ENCODE measurements at regions not wholly inside any gene's neighbourhood (a gene's known extent, or its start where the extent isn't known, plus 50 kb on each side); places are given as distances from the start of the nearest gene placed in this dataset.

DNA sequence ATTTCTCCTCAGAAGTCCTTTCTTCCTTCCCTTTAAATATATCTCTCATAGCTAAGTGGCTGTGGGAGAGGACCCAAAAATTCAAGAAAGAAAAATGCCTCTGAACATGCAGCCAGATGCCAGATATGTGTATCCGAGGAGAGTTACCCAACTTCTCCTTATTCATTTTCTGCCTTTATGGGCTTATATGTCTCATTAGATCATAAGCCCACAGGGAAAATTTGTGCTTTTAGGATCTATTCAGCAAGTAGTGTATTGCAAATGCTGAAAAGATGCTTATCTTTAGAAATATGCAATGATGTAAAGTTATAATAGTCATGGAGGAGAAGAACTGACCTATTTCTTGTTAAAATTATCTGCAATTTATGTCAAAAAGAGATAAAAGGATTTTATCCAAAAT is 371.8 kb upstream of the NOCT start:
- Histone ChIP-seq H3K79me2 (ENCODE audit: insufficient read depth) (no peaks in the 10 kb centered on the region), H3K36me3 (ENCODE audit: low read depth) (no peaks in the 10 kb centered on the region), H3K27me3 (replicated peaks; ENCODE audit: insufficient read depth) (no peaks in the 10 kb centered on the region), H3F3A (ENCODE audit: insufficient read depth) (peaks cover 24% of the 10 kb centered on the region), H3K4me1 (ENCODE audit: insufficient read depth) (peaks cover 23% of the 10 kb centered on the region), H4K20me1 (ENCODE audit: insufficient read depth) (no peaks in the 10 kb centered on the region), H3K4me2 (ENCODE audit: unreplicated experiment) (peak overlapping the region; percentile 21), H3K9me3 (ENCODE audit: low read depth) (no peaks in the 10 kb centered on the region), H3K27ac (no peak overlapping the region), H3K9ac (no peak overlapping the region), H3K4me3 (no peak overlapping the region), H3K9me2 (ENCODE audit: insufficient read depth) (no peaks in the 10 kb centered on the region), H2AFZ (no peak overlapping the region)
- 9 to 19% methylated on average over 1 of the region's 1 CpG for WGBS, 2 experiments (ENCODE audit: low coverage in 1 of 2, low lambda C conversion rate in 2 of 2, missing lambda C conversion rate in 2 of 2)
- in situ Hi-C loops (cut with MboI): no loop called here
- TF ChIP-seq EZH2phosphoT487 (IDR thresholded peaks at IDR 0.05; ENCODE audit: insufficient read depth, low read depth): no peak
- no peak for TF ChIP-seq EZH2 (IDR thresholded peaks at IDR 0.05; ENCODE audit: insufficient read depth, poor library complexity, severe bottlenecking)
- peak; percentile 67 for DNase-seq

DNA sequence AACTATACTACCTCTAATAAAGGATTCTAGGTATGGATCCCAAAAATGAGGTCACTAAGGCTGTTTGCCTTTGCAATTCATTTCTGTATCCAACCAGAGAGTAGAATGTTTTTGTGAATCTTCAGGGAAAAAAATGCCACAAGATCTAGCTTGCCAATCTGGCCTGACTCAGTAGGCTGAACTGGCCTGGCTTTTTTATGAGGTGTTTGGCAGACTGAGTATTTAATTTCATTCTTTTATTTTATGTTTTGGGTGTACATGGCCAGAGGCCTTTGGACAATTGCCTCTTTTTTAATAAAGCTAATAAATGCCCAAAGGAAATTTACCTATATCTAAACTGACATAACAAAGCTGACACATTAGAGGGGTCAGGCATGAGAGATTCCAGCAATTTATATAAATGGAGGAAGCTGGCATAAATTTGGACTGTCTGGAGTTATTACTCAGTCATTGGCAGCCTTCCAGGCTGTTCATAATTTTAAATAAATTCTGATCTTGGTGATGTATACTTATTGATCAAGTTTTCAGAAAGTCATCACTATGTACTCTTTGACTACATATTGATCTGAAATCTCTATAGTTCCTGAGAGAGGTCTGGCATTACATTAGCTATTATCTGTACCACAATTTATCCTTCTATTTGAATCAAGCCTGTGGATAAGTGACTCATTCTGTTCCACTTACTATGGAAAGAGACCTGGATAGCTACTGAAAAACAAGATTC is 376.4 kb upstream of the NOCT start:
- Histone ChIP-seq H4K20me1 (ENCODE audit: insufficient read depth) (no peaks in the 10 kb centered on the region), H3K27me3 (replicated peaks; ENCODE audit: insufficient read depth) (no peaks in the 10 kb centered on the region), H3K36me3 (ENCODE audit: low read depth) (no peaks in the 10 kb centered on the region), H3K9me3 (ENCODE audit: low read depth) (no peaks in the 10 kb centered on the region), H3K4me2 (ENCODE audit: unreplicated experiment) (peak overlapping the region; percentile 15), H3K9ac (no peak overlapping the region), H3K4me1 (ENCODE audit: insufficient read depth) (peaks cover 21% of the 10 kb centered on the region), H3F3A (ENCODE audit: insufficient read depth) (peaks cover 23% of the 10 kb centered on the region), H3K4me3 (no peak overlapping the region), H2AFZ (no peak overlapping the region), H3K9me2 (ENCODE audit: insufficient read depth) (no peaks in the 10 kb centered on the region), H3K27ac (no peak overlapping the region), H3K79me2 (ENCODE audit: insufficient read depth) (no peaks in the 10 kb centered on the region)
- TF ChIP-seq EZH2 (IDR thresholded peaks at IDR 0.05; ENCODE audit: insufficient read depth, poor library complexity, severe bottlenecking): no peak
- no peak for TF ChIP-seq EZH2phosphoT487 (IDR thresholded peaks at IDR 0.05; ENCODE audit: insufficient read depth, low read depth)
- DNase-seq: peak; percentile 72
- in situ Hi-C loops (cut with MboI): no loop called here

DNA sequence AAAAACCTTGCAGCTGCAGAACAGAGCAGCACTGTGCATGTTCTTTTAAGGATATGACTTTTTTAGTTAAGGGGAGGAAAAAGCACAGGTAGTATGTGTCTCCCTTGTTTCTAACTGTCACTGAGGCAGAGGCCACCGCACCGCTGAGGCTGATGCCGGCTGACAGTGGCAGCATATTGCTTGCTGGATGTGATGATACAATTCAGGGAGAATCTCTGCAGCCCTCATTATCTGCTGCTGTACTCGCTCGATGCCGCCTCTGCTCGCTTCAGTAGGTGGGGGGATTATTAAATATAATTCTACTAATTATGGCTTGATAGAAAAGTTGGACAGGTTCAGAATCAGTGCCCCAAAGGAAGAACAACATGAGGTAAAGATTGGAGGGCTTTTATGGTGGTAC is 378.8 kb upstream of the NOCT start:
- Histone ChIP-seq H3K27ac (no peak overlapping the region), H3K36me3 (ENCODE audit: low read depth) (no peaks in the 10 kb centered on the region), H3K4me2 (ENCODE audit: unreplicated experiment) (no peak overlapping the region), H3K9me2 (ENCODE audit: insufficient read depth) (no peaks in the 10 kb centered on the region), H3K4me3 (no peak overlapping the region), H3K4me1 (ENCODE audit: insufficient read depth) (peaks cover 22% of the 10 kb centered on the region; the same call in 1 of the 2 replicates), H3K9ac (no peak overlapping the region), H4K20me1 (ENCODE audit: insufficient read depth) (no peaks in the 10 kb centered on the region), H3K9me3 (ENCODE audit: low read depth) (no peaks in the 10 kb centered on the region), H3F3A (ENCODE audit: insufficient read depth) (peaks cover 23% of the 10 kb centered on the region), H2AFZ (no peak overlapping the region), H3K79me2 (ENCODE audit: insufficient read depth) (no peaks in the 10 kb centered on the region), H3K27me3 (replicated peaks; ENCODE audit: insufficient read depth) (no peaks in the 10 kb centered on the region)
- no peak for DNase-seq
- TF ChIP-seq EZH2phosphoT487 (IDR thresholded peaks at IDR 0.05; ENCODE audit: insufficient read depth, low read depth) (no peak), EZH2 (IDR thresholded peaks at IDR 0.05; ENCODE audit: insufficient read depth, poor library complexity, severe bottlenecking) (no peak)
- 91 to 98% methylated on average over 7 of the region's 7 CpGs for WGBS, 2 experiments (ENCODE audit: low coverage in 1 of 2, low lambda C conversion rate in 2 of 2, missing lambda C conversion rate in 2 of 2)
- in situ Hi-C loops (cut with MboI): no loop called here

DNA sequence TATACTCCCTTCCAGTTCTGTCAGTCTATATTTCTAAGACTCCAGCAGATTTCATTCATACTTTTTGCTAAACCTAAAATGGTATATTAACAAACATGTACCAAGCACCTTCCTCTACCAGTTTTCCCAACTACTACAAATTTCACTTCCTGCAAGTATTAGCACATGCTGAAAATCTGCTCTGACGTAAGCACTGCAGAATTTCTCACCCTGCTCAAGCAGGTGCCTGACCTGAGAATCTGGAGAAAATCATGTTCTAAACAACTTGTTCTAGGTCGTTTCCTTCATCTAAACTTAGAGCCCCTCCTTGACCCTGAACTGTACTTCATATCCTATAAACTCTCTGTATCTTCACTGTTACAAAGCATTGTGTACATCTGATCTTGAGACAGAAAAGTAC is 380.7 kb upstream of the NOCT start:
- WGBS, 2 experiments (ENCODE audit: low coverage in 1 of 2, low lambda C conversion rate in 2 of 2, missing lambda C conversion rate in 2 of 2): 45 to 70% methylated on average over 2 of the region's 2 CpGs
- no peaks in the 10 kb centered on the region for H3K9me2 ChIP-seq (ENCODE audit: insufficient read depth)
- no peak overlapping the region for H3K27ac ChIP-seq
- TF ChIP-seq EZH2phosphoT487 (IDR thresholded peaks at IDR 0.05; ENCODE audit: insufficient read depth, low read depth): no peak
- no peak for TF ChIP-seq EZH2 (IDR thresholded peaks at IDR 0.05; ENCODE audit: insufficient read depth, poor library complexity, severe bottlenecking)
- H3K36me3 ChIP-seq (ENCODE audit: low read depth): no peaks in the 10 kb centered on the region
- peaks cover 23% of the 10 kb centered on the region for H3F3A ChIP-seq (ENCODE audit: insufficient read depth)
- H2AFZ ChIP-seq: no peak overlapping the region
- H3K9me3 ChIP-seq (ENCODE audit: low read depth): no peaks in the 10 kb centered on the region
- no peak overlapping the region for H3K4me2 ChIP-seq (ENCODE audit: unreplicated experiment)
- H4K20me1 ChIP-seq (ENCODE audit: insufficient read depth): no peaks in the 10 kb centered on the region
- no peak overlapping the region for H3K9ac ChIP-seq
- no peak overlapping the region for H3K4me3 ChIP-seq
- H3K79me2 ChIP-seq (ENCODE audit: insufficient read depth): no peaks in the 10 kb centered on the region
- H3K4me1 ChIP-seq (ENCODE audit: insufficient read depth): peaks cover 22% of the 10 kb centered on the region; the same call in 1 of the 2 replicates
- in situ Hi-C loops (cut with MboI): no loop called here
- H3K27me3 ChIP-seq (replicated peaks; ENCODE audit: insufficient read depth): no peaks in the 10 kb centered on the region
- no peak for DNase-seq

DNA sequence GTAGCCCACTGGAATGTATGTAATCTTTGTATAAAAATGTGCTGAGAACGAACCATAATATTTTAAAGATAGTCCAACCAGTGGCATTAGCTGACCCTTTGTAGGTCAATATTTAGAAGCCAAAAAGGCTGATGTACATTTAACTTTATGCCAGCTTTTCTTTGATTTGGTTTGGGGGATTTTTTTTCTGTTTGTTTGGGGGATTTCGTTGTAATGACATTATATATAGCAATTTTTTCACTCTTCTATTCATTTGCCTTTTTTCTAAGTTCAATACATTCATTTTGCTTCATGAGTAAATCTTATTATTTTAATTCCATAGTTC is 382.0 kb upstream of the NOCT start:
- Histone ChIP-seq H3K79me2 (ENCODE audit: insufficient read depth) (no peaks in the 10 kb centered on the region), H2AFZ (no peak overlapping the region), H3K9me2 (ENCODE audit: insufficient read depth) (no peaks in the 10 kb centered on the region), H3K4me1 (ENCODE audit: insufficient read depth) (peaks cover 10% of the 10 kb centered on the region; the same call in 1 of the 2 replicates), H4K20me1 (ENCODE audit: insufficient read depth) (no peaks in the 10 kb centered on the region), H3K4me2 (ENCODE audit: unreplicated experiment) (no peak overlapping the region), H3K9me3 (ENCODE audit: low read depth) (no peaks in the 10 kb centered on the region), H3K27me3 (replicated peaks; ENCODE audit: insufficient read depth) (no peaks in the 10 kb centered on the region), H3K36me3 (ENCODE audit: low read depth) (no peaks in the 10 kb centered on the region), H3K9ac (no peak overlapping the region), H3K4me3 (no peak overlapping the region), H3F3A (ENCODE audit: insufficient read depth) (0 out of 2 replicates have a peak, but pooled peaks cover 10% of the 10 kb centered on the region), H3K27ac (no peak overlapping the region)
- WGBS, 2 experiments (ENCODE audit: low coverage in 1 of 2, low lambda C conversion rate in 2 of 2, missing lambda C conversion rate in 2 of 2): 58 to 65% methylated on average over 2 of the region's 2 CpGs
- TF ChIP-seq EZH2 (IDR thresholded peaks at IDR 0.05; ENCODE audit: insufficient read depth, poor library complexity, severe bottlenecking): no peak
- TF ChIP-seq EZH2phosphoT487 (IDR thresholded peaks at IDR 0.05; ENCODE audit: insufficient read depth, low read depth): no peak
- DNase-seq: no peak
- in situ Hi-C loops (cut with MboI): no loop called here

Data from GM23248 (cell line).